ENCODE measurements at regions not wholly inside any gene's neighbourhood (a gene's known extent, or its start where the extent isn't known, plus 50 kb on each side); places are given as distances from the start of the nearest gene placed in this dataset.
"Not testable (repeated sequence)": the region's sequence is repeated elsewhere in the genome, so short reads cannot be mapped to it uniquely, and the experiment has no call there.

- DNase-seq = no peak
These were observed 53.5 kb upstream of the EPB41L4A start for GRCh38 chr5:112472614-112473013.

- no peak for DNase-seq
These were observed 54.9 kb upstream of the EPB41L4A start for GRCh38 chr5:112473989-112474388.

- DNase-seq = no peak
These were observed 56.8 kb upstream of the EPB41L4A start for GRCh38 chr5:112475747-112476365.

GRCh38 chr5:112479418-112479817 is 60.3 kb upstream of the EPB41L4A start:
- no peak for DNase-seq

GRCh38 chr5:112480501-112480900 is 61.4 kb upstream of the EPB41L4A start:
- no peak for DNase-seq

- no peak for DNase-seq
These were observed 64.6 kb upstream of the EPB41L4A start for GRCh38 chr5:112483704-112484103.

- no peak for DNase-seq
These were observed 66.9 kb upstream of the EPB41L4A start for GRCh38 chr5:112485934-112486355.

GRCh38 chr5:112491257-112491656 is 72.2 kb upstream of the EPB41L4A start:
- DNase-seq = no peak

GRCh38 chr5:112492291-112492690 is 73.2 kb upstream of the EPB41L4A start:
- no peak for DNase-seq

GRCh38 chr5:112503749-112504501 is 84.8 kb upstream of the EPB41L4A start:
- DNase-seq = not testable (repeated sequence)

GRCh38 chr5:112509097-112509496 is 90.0 kb upstream of the EPB41L4A start:
- not testable (repeated sequence) for DNase-seq

GRCh38 chr5:112511920-112512319 is 92.8 kb upstream of the EPB41L4A start:
- no peak for DNase-seq

GRCh38 chr5:112512901-112513300 is 93.8 kb upstream of the EPB41L4A start:
- DNase-seq = no peak

GRCh38 chr5:112514111-112514510 is 95.0 kb upstream of the EPB41L4A start:
- DNase-seq = no peak

- DNase-seq = not testable (repeated sequence)
These were observed 101.4 kb upstream of the EPB41L4A start for GRCh38 chr5:112520474-112520873.

GRCh38 chr5:112522891-112523673 is 104.0 kb upstream of the EPB41L4A start:
- not testable (repeated sequence) for DNase-seq

- DNase-seq = not testable (repeated sequence)
These were observed 104.7 kb upstream of the EPB41L4A start for GRCh38 chr5:112523674-112524263.

GRCh38 chr5:112525217-112525616 is 106.1 kb upstream of the EPB41L4A start:
- DNase-seq = no peak

GRCh38 chr5:112528928-112529327 is 109.9 kb upstream of the EPB41L4A start:
- DNase-seq = no peak

- no peak for DNase-seq
These were observed 110.4 kb upstream of the EPB41L4A start for GRCh38 chr5:112529525-112529924.

- DNase-seq = no peak
These were observed 113.7 kb upstream of the EPB41L4A start for GRCh38 chr5:112532654-112533360.

- no peak for DNase-seq
These were observed 114.3 kb upstream of the EPB41L4A start for GRCh38 chr5:112533362-112533761.
